CD4-positive, alpha-beta memory T cell (primary cell): ENCODE measurements at regions not wholly inside any gene's neighbourhood (a gene's known extent, or its start where the extent isn't known, plus 50 kb on each side); places are given as distances from the start of the nearest gene placed in this dataset.

Experiments
- CTCF ChIA-PET: fragments of 350-600 bp; sonication (Branson Sonifier 250); formaldehyde crosslinking; loops from one replicate; lab custom pipeline; 2021; ENCODE audit warnings: inconsistent platforms; ENCODE audit not compliant: partially characterized antibody; lab: Charles Lee
- POLR2A ChIA-PET: fragments of 350-600 bp; sonication (Branson Sonifier 250); formaldehyde crosslinking; loops from one replicate; lab custom pipeline; 2021; ENCODE audit not compliant: partially characterized antibody; lab: Charles Lee
- DNase-seq, 5 donors: peaks; one replicate each; pipeline versions ENCODE4 v3.0.0 to v3.0.0-alpha.2; 2020 to 2022; ENCODE audit warnings: mixed read lengths in 1 of 5
- H3K27ac ChIP-seq: one replicate; pipeline ENCODE4 v1.7.0; 2013; ENCODE audit warnings: low read depth, low read length
- H3K27me3 ChIP-seq: 2 replicates; pipeline ENCODE4 v1.7.0; 2013; ENCODE audit warnings: mild to moderate bottlenecking, low read length, moderate library complexity; ENCODE audit not compliant: insufficient read depth
- H3K36me3 ChIP-seq: 2 replicates; pipeline ENCODE4 v1.7.0; 2013; ENCODE audit warnings: mild to moderate bottlenecking, low read length, moderate library complexity; ENCODE audit not compliant: insufficient read depth
- H3K4me1 ChIP-seq: 2 replicates; pipeline ENCODE4 v1.7.0; 2013; ENCODE audit warnings: mild to moderate bottlenecking, low read length, moderate library complexity; ENCODE audit not compliant: insufficient read depth
- H3K4me3 ChIP-seq, 2 donors: one replicate each; pipeline ENCODE4 v1.7.0; 2013; ENCODE audit warnings: low read length in 2 of 2, mild to moderate bottlenecking in 1 of 2
- H3K9me3 ChIP-seq, 2 donors: one replicate each; pipeline ENCODE4 v1.7.0; 2013; ENCODE audit warnings: low read length in 2 of 2, control low read depth in 1 of 2; ENCODE audit not compliant: control insufficient read depth in 1 of 2
- H3K27ac Mint-ChIP-seq, 7 donors: one replicate each; pipeline ENCODE4 v1.8.0; 2020 to 2021; ENCODE audit warnings: mixed read lengths in 7 of 7, mild to moderate bottlenecking in 6 of 7, inconsistent platforms in 3 of 7, moderate library complexity in 3 of 7
- H3K27me3 Mint-ChIP-seq, 2 donors: one replicate each; pipeline ENCODE4 v1.8.0; 2020 to 2021; ENCODE audit warnings: mixed read lengths in 2 of 2
- H3K36me3 Mint-ChIP-seq, 2 donors: one replicate each; pipeline ENCODE4 v1.8.0; 2020 to 2021; ENCODE audit warnings: mixed read lengths in 2 of 2, inconsistent platforms in 1 of 2, mild to moderate bottlenecking in 1 of 2
- H3K4me1 Mint-ChIP-seq, 4 donors: one replicate each; pipeline ENCODE4 v1.8.0; 2020 to 2021; ENCODE audit warnings: mixed read lengths in 4 of 4, mild to moderate bottlenecking in 1 of 4
- H3K4me3 Mint-ChIP-seq, 8 donors: one replicate each; pipeline ENCODE4 v1.8.0; 2020 to 2021; ENCODE audit warnings: mixed read lengths in 8 of 8, mild to moderate bottlenecking in 7 of 8, moderate library complexity in 6 of 8, inconsistent platforms in 3 of 8
- H3K9me3 Mint-ChIP-seq, 8 donors: one replicate each; pipeline ENCODE4 v1.8.0; 2020 to 2021; ENCODE audit warnings: mixed read lengths in 8 of 8, mild to moderate bottlenecking in 5 of 8, inconsistent platforms in 3 of 8, moderate library complexity in 1 of 8
- intact Hi-C: fragments of 100-400 bp; cut with micrococcal nuclease; formaldehyde crosslinking; loops from one replicate; pipeline ENCODE4 v1.15.1; 2023

DNA sequence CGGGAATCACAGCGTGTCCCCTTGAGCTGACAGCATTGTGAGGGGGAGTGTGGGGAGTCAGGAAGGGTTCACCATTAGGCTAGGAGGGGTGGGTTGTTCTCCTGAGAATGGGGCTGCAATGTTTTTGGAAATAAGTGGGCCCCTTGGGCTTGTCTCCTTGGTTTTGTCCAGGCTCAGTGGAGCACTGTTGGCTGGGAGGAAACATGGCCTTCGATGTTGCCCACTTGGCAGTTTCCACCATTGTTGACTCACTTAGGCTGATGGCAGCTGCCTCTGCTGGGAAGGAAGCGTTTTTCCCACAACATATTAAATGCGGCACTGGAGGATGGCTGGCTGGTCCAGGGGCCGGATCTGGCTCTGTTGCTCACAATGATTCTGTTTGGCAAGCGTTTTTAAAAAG lies 512.1 kb downstream of the QKI start:
- ChIA-PET CTCF (no interaction called here), POLR2A (no interaction called here)
- no peaks in the 10 kb centered on the region for H3K9me3 ChIP-seq
- Mint-ChIP-seq H3K27me3 (peaks cover 0 to 4% of the 10 kb centered on the region in 2 donors), H3K9me3 (peaks cover 0 to 3% (median 0%) of the 10 kb centered on the region in 8 donors), H3K36me3 (no peaks in the 10 kb centered on the region), H3K4me1 (no peaks in the 10 kb centered on the region), H3K27ac (no peak overlapping the region), H3K4me3 (no peak overlapping the region)
- H3K4me1 ChIP-seq, result no peaks in the 10 kb centered on the region
- H3K36me3 ChIP-seq, result no peaks in the 10 kb centered on the region
- H3K4me3 ChIP-seq, result no peak overlapping the region
- H3K27me3 ChIP-seq, result no peaks in the 10 kb centered on the region
- H3K27ac ChIP-seq, result no peak overlapping the region
- no peak for DNase-seq
- intact Hi-C loops, result no loop called here

DNA sequence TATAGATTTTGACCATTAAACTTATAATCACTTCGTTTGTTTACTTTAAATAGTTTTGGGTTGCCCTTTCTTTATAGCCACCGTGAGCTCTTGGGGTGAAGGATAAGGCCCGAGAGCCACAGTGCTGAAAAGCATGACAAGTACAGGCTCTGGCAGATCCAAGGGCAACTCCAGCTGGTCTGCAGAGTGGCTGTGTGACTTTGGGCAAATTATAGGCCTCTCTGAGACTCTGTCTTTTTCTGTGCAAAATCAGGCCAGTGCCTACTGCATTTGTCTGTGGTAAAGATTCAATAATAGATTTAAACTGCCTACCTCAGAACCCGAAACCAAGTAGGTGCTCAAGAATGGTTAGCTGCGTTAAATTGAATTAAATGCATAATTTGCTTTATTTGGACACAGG lies 511.3 kb downstream of the QKI start:
- intact Hi-C loops, result no loop called here

DNA sequence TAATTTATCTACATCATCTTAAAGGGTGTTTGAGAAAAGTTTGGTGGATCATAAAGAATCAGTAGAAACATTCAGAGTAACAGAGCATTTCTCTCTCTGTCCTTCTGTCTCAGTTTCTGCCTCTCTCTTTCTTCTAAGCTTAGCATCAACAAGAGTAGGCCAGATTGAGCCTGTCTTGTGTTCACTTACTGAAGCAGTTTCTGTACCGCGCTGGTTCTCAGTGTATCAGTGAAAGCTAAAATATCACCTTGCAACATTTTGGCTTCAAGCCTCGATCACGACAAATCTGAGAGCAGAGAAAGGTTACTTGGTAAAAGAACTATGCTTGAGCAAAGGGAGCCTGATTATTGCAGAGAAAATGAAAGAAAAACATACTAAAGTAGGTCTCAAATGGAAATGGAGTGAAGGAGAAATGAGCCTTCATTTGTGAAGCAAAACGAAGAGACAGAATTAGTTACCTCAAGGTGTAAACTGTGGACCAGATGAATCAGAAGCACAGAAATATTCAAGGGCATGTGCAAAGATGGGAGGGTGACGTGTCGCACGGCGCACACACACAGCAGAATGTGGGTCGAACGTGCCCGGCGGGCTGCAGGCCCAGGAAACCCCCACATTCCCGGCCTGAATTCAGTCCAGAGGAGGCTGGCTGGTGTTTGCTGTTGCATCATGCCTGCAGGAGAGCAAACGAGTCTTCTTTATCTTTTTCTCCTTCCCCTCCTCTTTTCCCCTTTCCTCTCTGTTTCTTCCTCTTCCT lies 509.3 kb downstream of the QKI start:
- no peaks in the 10 kb centered on the region for H3K4me1 Mint-ChIP-seq
- no peak overlapping the region for H3K27ac Mint-ChIP-seq
- Histone ChIP-seq H3K4me1 (no peaks in the 10 kb centered on the region), H3K27ac (no peak overlapping the region), H3K27me3 (no peaks in the 10 kb centered on the region), H3K4me3 (no peak overlapping the region), H3K9me3 (no peaks in the 10 kb centered on the region), H3K36me3 (no peaks in the 10 kb centered on the region)
- ChIA-PET CTCF (no interaction called here), POLR2A (no interaction called here)
- no peak for DNase-seq
- H3K36me3 Mint-ChIP-seq, result no peaks in the 10 kb centered on the region
- H3K4me3 Mint-ChIP-seq, result no peak overlapping the region
- intact Hi-C loops, result no loop called here
- peaks cover 0 to 4% (median 1%) of the 10 kb centered on the region in 8 donors for H3K9me3 Mint-ChIP-seq
- peaks cover 0 to 4% of the 10 kb centered on the region in 2 donors for H3K27me3 Mint-ChIP-seq

More for the DNA sequence above, 511.3 kb downstream of the QKI start:
- H3K9me3 ChIP-seq, result no peaks in the 10 kb centered on the region
- Mint-ChIP-seq H3K9me3 (peaks cover 0 to 4% (median 1%) of the 10 kb centered on the region in 8 donors), H3K27me3 (peaks cover 0 to 4% of the 10 kb centered on the region in 2 donors), H3K4me3 (no peak overlapping the region), H3K4me1 (no peaks in the 10 kb centered on the region), H3K36me3 (no peaks in the 10 kb centered on the region), H3K27ac (no peak overlapping the region)
- CTCF ChIA-PET, result no interaction called here
- H3K27ac ChIP-seq, result no peak overlapping the region
- DNase-seq, result no peak
- POLR2A ChIA-PET, result no interaction called here
- H3K36me3 ChIP-seq, result no peaks in the 10 kb centered on the region
- no peaks in the 10 kb centered on the region for H3K4me1 ChIP-seq
- H3K27me3 ChIP-seq, result no peaks in the 10 kb centered on the region
- no peak overlapping the region for H3K4me3 ChIP-seq

DNA sequence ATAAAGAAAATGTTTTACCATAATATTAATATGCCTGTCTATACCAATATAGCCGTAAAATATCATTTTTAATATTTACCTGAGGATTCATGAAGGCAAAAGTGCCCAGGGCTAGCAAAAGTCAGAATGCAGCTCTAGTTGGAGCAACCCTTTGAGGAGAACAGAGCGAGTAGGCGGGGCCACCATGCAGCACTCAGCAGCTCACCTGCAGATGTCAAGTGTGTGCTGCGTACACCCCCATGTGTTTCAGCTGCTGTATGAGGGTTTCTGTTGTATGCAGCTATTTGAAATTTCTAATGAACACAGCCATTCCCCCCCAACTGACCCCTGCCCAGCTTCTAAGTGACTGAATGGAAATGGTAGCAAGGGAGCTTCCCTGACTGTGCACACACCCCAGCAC lies 508.0 kb downstream of the QKI start:
- H3K4me1 ChIP-seq, result no peaks in the 10 kb centered on the region
- no peak overlapping the region for H3K27ac ChIP-seq
- Mint-ChIP-seq H3K4me3 (no peak overlapping the region), H3K9me3 (peaks cover 0 to 4% (median 1%) of the 10 kb centered on the region in 8 donors), H3K27ac (no peak overlapping the region), H3K27me3 (peaks cover 0 to 4% of the 10 kb centered on the region in 2 donors), H3K36me3 (no peaks in the 10 kb centered on the region), H3K4me1 (no peaks in the 10 kb centered on the region)
- ChIA-PET CTCF (no interaction called here), POLR2A (no interaction called here)
- no peaks in the 10 kb centered on the region for H3K36me3 ChIP-seq
- intact Hi-C loops, result no loop called here
- no peak overlapping the region for H3K4me3 ChIP-seq
- no peak for DNase-seq
- no peaks in the 10 kb centered on the region for H3K27me3 ChIP-seq
- no peaks in the 10 kb centered on the region for H3K9me3 ChIP-seq

DNA sequence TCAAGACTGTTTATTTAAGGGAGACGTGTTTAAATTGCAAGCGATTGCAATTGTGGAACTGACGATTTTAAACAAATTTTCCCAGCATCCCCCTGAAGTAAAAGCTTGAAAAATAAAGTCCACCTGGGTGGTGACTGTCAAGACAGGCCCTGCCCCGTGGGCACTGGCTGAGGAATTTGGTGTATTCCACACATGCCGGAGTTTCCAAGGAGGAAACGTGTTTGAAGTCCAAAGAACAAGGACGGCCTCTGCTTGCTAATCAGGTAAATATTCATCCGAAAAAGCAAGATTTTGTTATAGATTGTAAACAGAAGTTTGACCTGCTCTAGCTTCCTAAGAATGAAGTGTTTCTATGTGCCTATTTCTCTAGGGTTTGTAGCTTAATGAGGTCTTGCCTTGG lies 505.1 kb downstream of the QKI start:
- Mint-ChIP-seq H3K27me3 (peaks cover 0 to 2% of the 10 kb centered on the region in 2 donors), H3K27ac (no peak overlapping the region), H3K4me1 (no peaks in the 10 kb centered on the region), H3K4me3 (no peak overlapping the region), H3K9me3 (peaks cover 0 to 4% (median 1%) of the 10 kb centered on the region in 8 donors), H3K36me3 (no peaks in the 10 kb centered on the region)
- ChIA-PET CTCF (interaction anchor here (1.2 kb wide), 1 partner anchor 9 kb away, joined by 3 read pairs; no protein-coding TSS in a partner anchor), POLR2A (no interaction called here)
- no peaks in the 10 kb centered on the region for H3K9me3 ChIP-seq
- no peaks in the 10 kb centered on the region for H3K27me3 ChIP-seq
- H3K4me3 ChIP-seq, result no peak overlapping the region
- no peaks in the 10 kb centered on the region for H3K4me1 ChIP-seq
- H3K27ac ChIP-seq, result no peak overlapping the region
- no peak for DNase-seq
- H3K36me3 ChIP-seq, result no peaks in the 10 kb centered on the region
- intact Hi-C loops, result no loop called here

DNA sequence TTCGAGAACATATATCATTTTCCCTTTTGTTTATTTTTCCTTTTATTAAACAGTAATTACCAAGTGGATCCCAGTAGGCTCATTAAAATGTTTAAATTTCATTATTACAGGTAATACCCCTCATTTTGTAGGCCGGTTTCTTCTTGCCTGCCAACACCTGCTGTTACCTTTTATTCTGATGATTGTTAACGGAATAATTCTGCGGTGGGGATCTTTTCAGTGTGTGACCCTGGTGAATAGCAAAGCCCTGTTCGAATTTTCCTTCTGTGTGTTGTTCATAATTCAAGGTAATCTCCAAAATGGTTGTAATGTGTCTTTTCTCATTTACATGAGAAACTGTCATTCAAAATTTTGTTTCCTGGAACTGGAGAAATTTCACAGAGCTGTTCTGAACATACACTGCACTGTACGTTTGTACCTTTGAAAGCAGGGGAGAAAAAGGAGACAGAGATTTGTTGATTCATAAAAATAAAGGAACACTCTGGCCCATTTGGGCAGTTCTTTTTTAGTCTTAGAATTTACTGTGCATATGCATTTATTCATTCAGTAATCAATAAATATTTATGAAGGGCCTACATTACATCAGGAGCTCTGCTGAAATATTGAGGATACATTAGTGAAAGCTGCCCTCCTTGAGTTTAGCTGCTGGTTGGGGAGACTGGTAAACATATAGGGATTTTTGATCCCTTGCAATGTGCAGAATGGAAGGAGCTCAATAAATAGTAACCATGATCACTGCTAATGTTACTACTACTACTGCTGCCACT lies 502.0 kb downstream of the QKI start:
- POLR2A ChIA-PET, result no interaction called here
- H3K27me3 Mint-ChIP-seq, result peaks cover 0 to 2% of the 10 kb centered on the region in 2 donors
- Histone ChIP-seq H3K4me3 (no peak overlapping the region), H3K27me3 (no peaks in the 10 kb centered on the region), H3K36me3 (no peaks in the 10 kb centered on the region), H3K9me3 (no peaks in the 10 kb centered on the region), H3K4me1 (no peaks in the 10 kb centered on the region), H3K27ac (no peak overlapping the region)
- H3K4me3 Mint-ChIP-seq, result no peak overlapping the region
- no peaks in the 10 kb centered on the region for H3K36me3 Mint-ChIP-seq
- H3K27ac Mint-ChIP-seq, result no peak overlapping the region
- no peaks in the 10 kb centered on the region for H3K4me1 Mint-ChIP-seq
- intact Hi-C loops, result no loop called here
- CTCF ChIA-PET, result no interaction called here
- DNase-seq, result no peak
- peaks cover 0 to 2% (median 0%) of the 10 kb centered on the region in 8 donors for H3K9me3 Mint-ChIP-seq

DNA sequence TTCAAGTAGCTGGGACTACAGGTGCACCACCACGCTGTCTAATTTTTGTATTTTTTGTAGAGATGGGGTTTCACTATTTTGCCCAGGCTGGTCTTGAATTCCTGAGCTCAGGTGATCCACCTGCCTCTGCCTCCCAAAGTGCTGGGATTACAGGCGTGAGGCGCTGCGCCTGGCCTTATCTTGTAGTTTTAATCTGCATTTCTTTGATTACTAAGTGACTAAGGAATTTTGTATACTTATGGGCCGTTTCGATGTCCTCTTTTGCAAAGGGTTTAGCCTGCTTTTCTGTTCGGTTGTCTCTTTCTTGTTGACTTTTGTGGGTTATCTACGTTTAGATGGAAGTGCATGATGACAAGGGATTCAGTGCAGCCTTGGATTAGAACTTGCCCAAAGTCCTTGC lies 500.6 kb downstream of the QKI start:
- no peaks in the 10 kb centered on the region for H3K36me3 Mint-ChIP-seq
- intact Hi-C loops, result no loop called here
- Histone ChIP-seq H3K9me3 (no peaks in the 10 kb centered on the region), H3K36me3 (no peaks in the 10 kb centered on the region), H3K27me3 (no peaks in the 10 kb centered on the region), H3K4me1 (no peaks in the 10 kb centered on the region), H3K27ac (no peak overlapping the region), H3K4me3 (no peak overlapping the region)
- CTCF ChIA-PET, result no interaction called here
- H3K4me1 Mint-ChIP-seq, result no peaks in the 10 kb centered on the region
- H3K9me3 Mint-ChIP-seq, result no peaks in the 10 kb centered on the region
- no peak overlapping the region for H3K4me3 Mint-ChIP-seq
- POLR2A ChIA-PET, result no interaction called here
- H3K27me3 Mint-ChIP-seq, result peaks cover 4% of the 10 kb centered on the region in 2 donors
- H3K27ac Mint-ChIP-seq, result no peak overlapping the region
- no peak for DNase-seq
